Upper lobe of right lung (tissue), 1 donor: ENCODE measurements at regions not wholly inside any gene's neighbourhood (a gene's known extent, or its start where the extent isn't known, plus 50 kb on each side); places are given as distances from the start of the nearest gene placed in this dataset.
"Not testable (repeated sequence)": the region's sequence is repeated elsewhere in the genome, so short reads cannot be mapped to it uniquely, and the experiment has no call there.

Experiments
- ATAC-seq: fragments of 200-7000 bp; cut with Tn5 transposase; one replicate; pipeline ENCODE4 v1.9.1; 2020; ENCODE audit warnings: mild to moderate bottlenecking, moderate library complexity
- DNase-seq: peaks from one replicate; pipeline ENCODE4 v3.0.0-alpha.2; 2020
- H3K27ac ChIP-seq: fragments of 200-600 bp; one replicate; pipeline ENCODE4 v1.8.0; 2022
- H3K27me3 ChIP-seq: fragments of 200-600 bp; one replicate; pipeline ENCODE4 v1.8.0; 2022; ENCODE audit warnings: mild to moderate bottlenecking
- H3K36me3 ChIP-seq: fragments of 200-600 bp; one replicate; pipeline ENCODE4 v1.8.0; 2022
- H3K4me1 ChIP-seq: fragments of 200-600 bp; one replicate; pipeline ENCODE4 v1.8.0; 2022
- H3K4me3 ChIP-seq: fragments of 200-600 bp; one replicate; pipeline ENCODE4 v1.8.0; 2022; ENCODE audit warnings: mild to moderate bottlenecking
- H3K9me3 ChIP-seq: fragments of 200-600 bp; one replicate; pipeline ENCODE4 v1.8.0; 2022
- intact Hi-C: fragments of 100-400 bp; cut with DNase I; formaldehyde crosslinking; loops from one replicate; pipeline ENCODE4 v1.11.0; 2022
- TF ChIP-seq, protein P1 (sequence below): fragments of 200-600 bp; IDR thresholded peaks from one replicate; pipeline ENCODE4 v1.8.0; 2022; ENCODE audit warnings: antibody characterized with exemption
- donor health status: DM: no; HTN: yes; CAD: no; lungs with severe emphysema.

DNA sequence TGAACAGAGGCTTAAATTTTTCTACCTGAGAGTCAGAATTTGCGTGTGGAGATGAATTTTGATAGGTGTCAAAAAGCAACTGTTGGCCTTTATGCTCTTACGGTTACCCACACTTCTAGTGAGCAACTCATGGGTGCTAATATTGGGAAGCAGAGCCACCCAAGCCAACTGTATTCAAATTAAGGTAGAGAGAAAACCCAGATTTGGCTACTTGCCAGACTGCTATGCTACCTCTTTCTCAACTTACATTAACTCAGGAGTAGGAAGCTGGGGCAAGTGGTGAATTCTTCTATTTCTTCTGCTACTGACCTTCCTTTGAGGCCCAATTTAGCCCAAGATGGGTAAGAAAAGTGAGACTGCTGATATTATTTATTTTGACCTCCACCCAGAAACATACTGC is 83.9 kb downstream of the OLFM4 start:
- TF ChIP-seq, protein P1, sequence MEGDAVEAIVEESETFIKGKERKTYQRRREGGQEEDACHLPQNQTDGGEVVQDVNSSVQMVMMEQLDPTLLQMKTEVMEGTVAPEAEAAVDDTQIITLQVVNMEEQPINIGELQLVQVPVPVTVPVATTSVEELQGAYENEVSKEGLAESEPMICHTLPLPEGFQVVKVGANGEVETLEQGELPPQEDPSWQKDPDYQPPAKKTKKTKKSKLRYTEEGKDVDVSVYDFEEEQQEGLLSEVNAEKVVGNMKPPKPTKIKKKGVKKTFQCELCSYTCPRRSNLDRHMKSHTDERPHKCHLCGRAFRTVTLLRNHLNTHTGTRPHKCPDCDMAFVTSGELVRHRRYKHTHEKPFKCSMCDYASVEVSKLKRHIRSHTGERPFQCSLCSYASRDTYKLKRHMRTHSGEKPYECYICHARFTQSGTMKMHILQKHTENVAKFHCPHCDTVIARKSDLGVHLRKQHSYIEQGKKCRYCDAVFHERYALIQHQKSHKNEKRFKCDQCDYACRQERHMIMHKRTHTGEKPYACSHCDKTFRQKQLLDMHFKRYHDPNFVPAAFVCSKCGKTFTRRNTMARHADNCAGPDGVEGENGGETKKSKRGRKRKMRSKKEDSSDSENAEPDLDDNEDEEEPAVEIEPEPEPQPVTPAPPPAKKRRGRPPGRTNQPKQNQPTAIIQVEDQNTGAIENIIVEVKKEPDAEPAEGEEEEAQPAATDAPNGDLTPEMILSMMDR, result no peak
- intact Hi-C loops, result no loop called here
- Histone ChIP-seq H3K27ac (no peak overlapping the region), H3K4me3 (no peak overlapping the region), H3K36me3 (no peaks in the 10 kb centered on the region), H3K27me3 (no peaks in the 10 kb centered on the region), H3K9me3 (no peaks in the 10 kb centered on the region), H3K4me1 (no peaks in the 10 kb centered on the region)
- DNase-seq (no peak), ATAC-seq (no peak)

DNA sequence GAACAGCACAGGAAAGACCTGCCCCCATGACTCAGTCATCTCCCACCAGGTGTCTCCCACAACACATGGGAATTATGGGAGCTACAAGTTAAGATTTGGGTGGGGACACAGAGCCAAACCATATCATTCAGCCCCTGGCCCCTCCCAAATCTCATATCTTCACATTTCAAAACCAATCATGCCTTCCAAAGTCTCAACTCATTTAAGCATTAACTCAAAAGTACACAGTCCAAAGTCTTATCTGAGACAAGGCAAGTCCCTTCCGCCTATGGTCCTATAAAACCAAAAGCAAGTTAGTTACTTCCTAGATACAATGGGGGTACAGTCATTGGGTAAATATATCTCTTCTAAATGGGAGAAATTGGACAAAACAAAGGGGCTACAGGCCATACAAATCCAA is 88.4 kb downstream of the OLFM4 start:
- DNase-seq, ATAC-seq, H3K9me3 ChIP-seq, H3K27me3 ChIP-seq, H3K27ac ChIP-seq, H3K36me3 ChIP-seq, H3K4me1 ChIP-seq, intact Hi-C loops, H3K4me3 ChIP-seq: not testable (repeated sequence)

DNA sequence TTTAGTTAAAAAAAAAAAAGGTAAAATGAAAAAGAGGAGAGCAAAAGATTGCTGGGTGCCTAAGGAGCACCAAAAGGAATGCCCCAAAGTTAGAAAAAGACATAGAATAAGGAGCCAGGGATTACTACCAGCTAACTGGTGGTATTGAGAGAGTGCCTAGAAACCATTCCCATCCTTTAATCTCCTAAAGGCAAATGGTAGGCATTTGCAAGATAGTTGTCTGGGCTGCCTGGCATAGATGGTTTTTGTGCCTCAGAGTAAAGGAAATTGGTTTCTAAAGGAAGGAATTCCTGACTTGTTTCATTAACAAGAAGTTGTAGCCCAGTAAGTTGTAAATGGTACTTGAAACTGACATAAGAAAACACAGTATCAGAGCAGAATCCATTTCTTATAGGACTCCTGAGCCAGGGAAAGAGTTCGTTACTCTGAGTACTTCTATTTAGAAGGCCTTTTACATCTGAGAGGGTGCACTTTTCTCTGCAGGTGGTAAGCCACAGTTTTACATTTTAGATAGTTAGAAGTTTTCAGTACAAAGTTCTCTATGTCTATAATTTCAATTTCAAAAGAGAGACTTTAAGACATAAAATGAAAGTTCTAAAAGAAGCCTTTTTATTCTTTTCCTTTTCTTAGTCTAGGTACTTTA is 92.6 kb downstream of the OLFM4 start:
- no peak overlapping the region for H3K4me3 ChIP-seq
- ATAC-seq, result no peak
- DNase-seq, result no peak
- H3K27ac ChIP-seq, result no peak overlapping the region
- TF ChIP-seq, protein P1, result no peak
- no peaks in the 10 kb centered on the region for H3K27me3 ChIP-seq
- no peaks in the 10 kb centered on the region for H3K36me3 ChIP-seq
- no peaks in the 10 kb centered on the region for H3K4me1 ChIP-seq
- no peaks in the 10 kb centered on the region for H3K9me3 ChIP-seq
- intact Hi-C loops, result no loop called here

DNA sequence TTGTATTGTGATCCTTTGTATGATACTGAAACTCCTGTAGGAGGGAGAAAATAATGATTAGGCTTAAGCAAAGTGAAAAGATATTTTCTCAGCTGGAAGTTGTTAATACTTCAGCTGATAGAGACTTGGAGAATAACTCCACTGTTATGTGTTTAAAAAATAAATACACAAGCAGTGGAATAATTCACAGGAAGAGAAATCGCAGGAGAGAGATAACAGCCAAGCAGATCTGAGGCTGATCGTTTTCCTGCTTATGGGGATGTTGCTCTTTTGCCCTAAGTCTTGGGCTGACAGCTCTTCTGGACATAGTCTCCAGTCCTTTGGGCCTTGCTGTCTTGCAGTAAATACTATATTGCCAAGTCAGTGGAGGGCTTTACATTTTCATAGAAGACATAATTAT is 93.3 kb downstream of the OLFM4 start:
- ATAC-seq, result no peak
- Histone ChIP-seq H3K4me1 (no peaks in the 10 kb centered on the region), H3K4me3 (no peak overlapping the region), H3K27me3 (no peaks in the 10 kb centered on the region), H3K9me3 (no peaks in the 10 kb centered on the region), H3K27ac (no peak overlapping the region), H3K36me3 (no peaks in the 10 kb centered on the region)
- intact Hi-C loops, result no loop called here
- no peak for DNase-seq
- TF ChIP-seq, protein P1, result no peak

DNA sequence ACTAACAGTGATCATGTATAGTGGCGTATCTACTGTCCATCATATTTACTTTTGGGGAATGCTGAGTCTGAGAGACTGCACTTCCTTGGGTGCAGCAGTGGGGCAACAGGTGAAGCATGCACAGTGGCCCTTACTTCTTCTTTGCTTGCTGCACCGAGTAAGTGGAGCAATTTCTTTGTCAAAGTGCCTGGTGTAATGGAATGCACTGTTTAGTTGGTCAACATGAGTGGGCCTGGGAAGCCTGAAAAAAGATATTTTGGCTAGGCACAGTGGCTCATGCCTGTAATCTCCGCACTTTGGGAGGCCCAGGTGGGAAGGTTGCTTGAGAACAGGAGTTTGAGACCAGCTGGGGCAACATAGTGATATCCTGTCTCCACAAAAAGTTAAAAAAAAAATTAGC is 94.9 kb downstream of the OLFM4 start:
- H3K9me3 ChIP-seq, result no peaks in the 10 kb centered on the region
- TF ChIP-seq, protein P1, result no peak
- no peak overlapping the region for H3K27ac ChIP-seq
- intact Hi-C loops, result no loop called here
- H3K36me3 ChIP-seq, result no peaks in the 10 kb centered on the region
- no peaks in the 10 kb centered on the region for H3K27me3 ChIP-seq
- no peak for DNase-seq
- no peak overlapping the region for H3K4me3 ChIP-seq
- ATAC-seq, result no peak
- no peaks in the 10 kb centered on the region for H3K4me1 ChIP-seq

DNA sequence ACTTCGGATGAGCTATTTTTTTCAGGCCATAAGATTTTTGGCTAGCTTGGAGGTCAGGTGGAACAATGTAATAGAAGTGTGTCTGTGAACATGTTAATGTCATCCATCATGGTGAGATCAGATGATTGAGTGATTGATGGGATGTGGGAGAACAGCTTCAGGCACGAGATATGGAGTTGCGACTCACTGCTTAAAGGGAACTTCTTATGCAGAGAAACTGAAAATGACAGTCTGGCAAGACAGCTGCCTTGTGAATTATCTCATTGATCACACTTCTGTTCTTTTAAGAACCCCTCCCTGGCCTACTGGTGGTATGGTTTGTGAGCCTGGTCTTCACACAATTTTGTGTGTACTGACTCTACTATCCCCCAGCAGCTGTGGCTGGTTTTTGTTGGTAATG is 96.0 kb downstream of the OLFM4 start:
- H3K4me1 ChIP-seq, result no peaks in the 10 kb centered on the region
- intact Hi-C loops, result no loop called here
- DNase-seq (no peak), ATAC-seq (no peak)
- H3K4me3 ChIP-seq, result no peak overlapping the region
- H3K36me3 ChIP-seq, result no peaks in the 10 kb centered on the region
- TF ChIP-seq, protein P1, result no peak
- H3K27me3 ChIP-seq, result no peaks in the 10 kb centered on the region
- no peaks in the 10 kb centered on the region for H3K9me3 ChIP-seq
- H3K27ac ChIP-seq, result no peak overlapping the region
